ENCODE measurements at regions not wholly inside any gene's neighbourhood (a gene's known extent, or its start where the extent isn't known, plus 50 kb on each side); places are given as distances from the start of the nearest gene placed in this dataset.

DNA sequence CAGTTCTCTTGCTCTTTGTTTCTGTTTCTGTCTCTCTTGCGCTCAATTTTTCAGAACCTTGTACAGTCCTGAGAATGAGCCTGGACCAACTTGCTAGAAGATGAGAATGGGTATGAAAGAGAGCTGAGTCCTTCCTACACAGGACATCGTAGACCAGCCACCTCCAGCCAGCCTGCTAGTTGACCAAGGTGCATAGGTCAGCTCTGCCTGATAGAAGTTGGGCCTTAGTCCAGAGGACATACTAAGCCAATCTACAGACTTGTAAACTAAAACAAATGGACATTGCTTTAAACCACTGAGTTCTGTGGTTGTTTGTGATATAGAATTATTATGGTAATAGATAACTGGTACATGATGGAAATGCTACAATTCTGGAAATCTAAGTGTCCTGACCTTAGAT is 236.4 kb upstream of the ZFP64 start:
- H3K9ac ChIP-seq (ENCODE audit: low read length) = no peak overlapping the region
- no TSS peak for BruUV-seq (replicated peaks)
- no peaks in the 10 kb centered on the region for H3K36me3 ChIP-seq (ENCODE audit: low read depth, low read length)
- no peaks in the 10 kb centered on the region for H3K27me3 ChIP-seq (ENCODE audit: low read length)
- H3K79me2 ChIP-seq (ENCODE audit: low read length) = no peaks in the 10 kb centered on the region
- no peak overlapping the region for H2AFZ ChIP-seq (ENCODE audit: low read length)
- H3K4me1 ChIP-seq (ENCODE audit: insufficient read depth, low read length) = no peaks in the 10 kb centered on the region
- no peak overlapping the region for H3K27ac ChIP-seq (ENCODE audit: low read length)
- H3K4me3 ChIP-seq (ENCODE audit: low read length) = no peak overlapping the region
- intact Hi-C loops (cut with micrococcal nuclease) = no loop called here
- no peak overlapping the region for H3K4me2 ChIP-seq (ENCODE audit: low read length)
- CTCF ChIA-PET = no interaction called here
- no peaks in the 10 kb centered on the region for H3K9me2 ChIP-seq (replicated peaks; ENCODE audit: low read length)
- POLR2A ChIA-PET (ENCODE audit: unreplicated experiment) = no interaction called here
- no peak for DNase-seq
- no peaks in the 10 kb centered on the region for H3F3A ChIP-seq (ENCODE audit: low read length, unreplicated experiment)
- no peaks in the 10 kb centered on the region for H4K20me1 ChIP-seq (ENCODE audit: low read length)
- no peak for ATAC-seq
- TF ChIP-seq, protein P1, sequence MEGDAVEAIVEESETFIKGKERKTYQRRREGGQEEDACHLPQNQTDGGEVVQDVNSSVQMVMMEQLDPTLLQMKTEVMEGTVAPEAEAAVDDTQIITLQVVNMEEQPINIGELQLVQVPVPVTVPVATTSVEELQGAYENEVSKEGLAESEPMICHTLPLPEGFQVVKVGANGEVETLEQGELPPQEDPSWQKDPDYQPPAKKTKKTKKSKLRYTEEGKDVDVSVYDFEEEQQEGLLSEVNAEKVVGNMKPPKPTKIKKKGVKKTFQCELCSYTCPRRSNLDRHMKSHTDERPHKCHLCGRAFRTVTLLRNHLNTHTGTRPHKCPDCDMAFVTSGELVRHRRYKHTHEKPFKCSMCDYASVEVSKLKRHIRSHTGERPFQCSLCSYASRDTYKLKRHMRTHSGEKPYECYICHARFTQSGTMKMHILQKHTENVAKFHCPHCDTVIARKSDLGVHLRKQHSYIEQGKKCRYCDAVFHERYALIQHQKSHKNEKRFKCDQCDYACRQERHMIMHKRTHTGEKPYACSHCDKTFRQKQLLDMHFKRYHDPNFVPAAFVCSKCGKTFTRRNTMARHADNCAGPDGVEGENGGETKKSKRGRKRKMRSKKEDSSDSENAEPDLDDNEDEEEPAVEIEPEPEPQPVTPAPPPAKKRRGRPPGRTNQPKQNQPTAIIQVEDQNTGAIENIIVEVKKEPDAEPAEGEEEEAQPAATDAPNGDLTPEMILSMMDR (conservative IDR thresholded peaks at IDR 0.05; ENCODE audit: low read depth, low read length) = no peak
- TF ChIP-seq EZH2 (IDR thresholded peaks at IDR 0.05; ENCODE audit: low read length, unreplicated experiment) (no peak), EZH2phosphoT487 (IDR thresholded peaks at IDR 0.05; ENCODE audit: borderline replicate concordance, low read length) (no peak)
- no peaks in the 10 kb centered on the region for H3K9me3 ChIP-seq (ENCODE audit: low read length)

DNA sequence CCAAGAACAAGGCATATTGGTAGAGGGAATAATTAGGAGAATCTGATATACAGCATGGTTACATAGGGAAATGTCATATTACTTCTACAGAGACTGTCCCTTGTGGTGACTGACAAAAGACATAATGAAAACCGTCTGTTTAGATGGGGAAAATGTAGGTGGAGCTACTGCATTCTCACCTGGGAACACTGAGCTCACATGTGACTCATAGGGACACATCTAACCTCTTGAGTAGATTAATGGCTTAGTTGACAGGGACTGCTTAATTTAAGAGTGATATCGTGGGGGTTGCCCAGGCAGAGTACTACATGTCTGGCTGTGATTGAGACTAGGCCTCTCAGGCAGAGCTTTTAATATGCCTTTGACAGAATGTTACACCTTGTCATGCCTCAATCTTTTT is 235.3 kb upstream of the ZFP64 start:
- Histone ChIP-seq H3K4me3 (ENCODE audit: low read length) (no peak overlapping the region), H2AFZ (ENCODE audit: low read length) (no peak overlapping the region), H3K9me2 (replicated peaks; ENCODE audit: low read length) (no peaks in the 10 kb centered on the region), H3K79me2 (ENCODE audit: low read length) (no peaks in the 10 kb centered on the region), H3K4me2 (ENCODE audit: low read length) (no peak overlapping the region), H3K27me3 (ENCODE audit: low read length) (no peaks in the 10 kb centered on the region), H3K27ac (ENCODE audit: low read length) (no peak overlapping the region), H4K20me1 (ENCODE audit: low read length) (no peaks in the 10 kb centered on the region), H3K36me3 (ENCODE audit: low read depth, low read length) (no peaks in the 10 kb centered on the region), H3K4me1 (ENCODE audit: insufficient read depth, low read length) (no peaks in the 10 kb centered on the region), H3F3A (ENCODE audit: low read length, unreplicated experiment) (no peaks in the 10 kb centered on the region), H3K9ac (ENCODE audit: low read length) (no peak overlapping the region), H3K9me3 (ENCODE audit: low read length) (no peaks in the 10 kb centered on the region)
- no peak for DNase-seq
- ATAC-seq = no peak
- no TSS peak for BruUV-seq (replicated peaks)
- ChIA-PET POLR2A (ENCODE audit: unreplicated experiment) (no interaction called here), CTCF (no interaction called here)
- no peak for TF ChIP-seq EZH2phosphoT487 (IDR thresholded peaks at IDR 0.05; ENCODE audit: borderline replicate concordance, low read length)
- TF ChIP-seq, protein P1 (conservative IDR thresholded peaks at IDR 0.05; ENCODE audit: low read depth, low read length) = no peak
- TF ChIP-seq EZH2 (IDR thresholded peaks at IDR 0.05; ENCODE audit: low read length, unreplicated experiment) = no peak
- intact Hi-C loops (cut with micrococcal nuclease) = no loop called here

DNA sequence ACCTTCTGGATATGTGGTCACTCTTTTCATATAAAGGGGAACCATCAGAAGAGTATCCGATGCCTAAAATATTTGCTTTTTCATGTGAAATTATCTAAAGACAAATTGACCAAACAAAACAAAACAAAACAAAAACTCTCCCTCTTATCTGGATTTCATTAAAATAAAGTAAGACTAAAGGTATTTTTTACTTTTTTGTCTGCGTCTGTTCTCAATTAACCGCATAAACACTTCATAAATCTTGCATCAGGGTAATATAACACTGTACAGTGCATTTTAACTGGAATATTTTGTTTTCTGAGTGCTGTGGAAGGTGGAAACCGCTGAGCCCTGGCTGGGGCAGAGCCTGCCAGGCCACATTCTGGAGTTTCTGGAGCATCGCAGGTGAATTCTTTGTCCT is 234.1 kb upstream of the ZFP64 start:
- ATAC-seq = no peak
- intact Hi-C loops (cut with micrococcal nuclease) = no loop called here
- H3F3A ChIP-seq (ENCODE audit: low read length, unreplicated experiment) = no peaks in the 10 kb centered on the region
- no peak overlapping the region for H3K27ac ChIP-seq (ENCODE audit: low read length)
- H3K9ac ChIP-seq (ENCODE audit: low read length) = no peak overlapping the region
- ChIA-PET POLR2A (ENCODE audit: unreplicated experiment) (no interaction called here), CTCF (no interaction called here)
- H2AFZ ChIP-seq (ENCODE audit: low read length) = no peak overlapping the region
- H3K9me3 ChIP-seq (ENCODE audit: low read length) = no peaks in the 10 kb centered on the region
- H4K20me1 ChIP-seq (ENCODE audit: low read length) = no peaks in the 10 kb centered on the region
- no peaks in the 10 kb centered on the region for H3K9me2 ChIP-seq (replicated peaks; ENCODE audit: low read length)
- no peak overlapping the region for H3K4me3 ChIP-seq (ENCODE audit: low read length)
- H3K4me1 ChIP-seq (ENCODE audit: insufficient read depth, low read length) = no peaks in the 10 kb centered on the region
- DNase-seq = no peak
- no peak for TF ChIP-seq EZH2phosphoT487 (IDR thresholded peaks at IDR 0.05; ENCODE audit: borderline replicate concordance, low read length)
- TF ChIP-seq EZH2 (IDR thresholded peaks at IDR 0.05; ENCODE audit: low read length, unreplicated experiment) = no peak
- TF ChIP-seq, protein P1 (conservative IDR thresholded peaks at IDR 0.05; ENCODE audit: low read depth, low read length) = no peak
- H3K27me3 ChIP-seq (ENCODE audit: low read length) = no peaks in the 10 kb centered on the region
- H3K79me2 ChIP-seq (ENCODE audit: low read length) = no peaks in the 10 kb centered on the region
- BruUV-seq (replicated peaks) = no TSS peak
- no peak overlapping the region for H3K4me2 ChIP-seq (ENCODE audit: low read length)
- H3K36me3 ChIP-seq (ENCODE audit: low read depth, low read length) = no peaks in the 10 kb centered on the region
